ENCODE measurements at regions not wholly inside any gene's neighbourhood (a gene's known extent, or its start where the extent isn't known, plus 50 kb on each side); places are given as distances from the start of the nearest gene placed in this dataset.

DNA sequence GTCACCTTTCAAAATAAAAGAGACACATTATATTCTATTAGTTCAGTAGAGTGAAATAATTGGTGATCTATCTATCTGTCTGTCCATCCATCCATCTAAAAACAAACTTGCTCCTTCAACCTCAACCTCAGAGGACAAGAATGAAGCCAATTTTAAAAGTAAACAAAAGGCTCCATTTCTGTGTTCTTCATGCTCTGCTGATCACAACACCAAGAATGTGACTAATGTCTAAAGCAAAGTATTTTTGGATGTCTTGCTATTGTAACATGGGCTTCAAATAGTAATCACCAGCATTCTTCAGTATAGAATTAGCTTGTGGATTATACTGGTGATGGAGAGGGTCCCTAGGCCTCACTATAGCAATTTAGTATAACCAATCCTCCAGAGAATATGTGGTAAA is 1304.4 kb downstream of the MAT2B start:
- no peak for DNase-seq (ENCODE audit: low read depth in 2 of 2)

DNA sequence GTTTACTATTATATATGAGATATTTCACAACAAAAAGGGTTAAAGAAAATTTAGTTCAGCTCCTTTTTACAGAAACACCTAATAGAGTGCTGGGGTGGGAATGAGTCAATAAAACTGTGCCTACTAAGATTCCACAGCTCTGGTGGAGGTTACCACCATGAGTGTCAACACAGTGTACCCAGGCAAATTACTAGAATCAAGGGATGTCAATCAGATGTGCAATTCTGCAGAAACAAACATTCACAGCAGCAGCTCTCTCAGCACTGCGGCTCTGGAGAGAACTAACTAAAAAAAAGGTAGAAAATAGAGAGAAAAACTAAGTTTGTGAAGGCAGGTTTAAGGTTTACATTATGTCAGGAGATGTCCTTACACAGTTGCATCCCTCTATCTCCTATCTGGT is 1313.0 kb downstream of the MAT2B start:
- no peak for DNase-seq (ENCODE audit: low read depth in 2 of 2)

DNA sequence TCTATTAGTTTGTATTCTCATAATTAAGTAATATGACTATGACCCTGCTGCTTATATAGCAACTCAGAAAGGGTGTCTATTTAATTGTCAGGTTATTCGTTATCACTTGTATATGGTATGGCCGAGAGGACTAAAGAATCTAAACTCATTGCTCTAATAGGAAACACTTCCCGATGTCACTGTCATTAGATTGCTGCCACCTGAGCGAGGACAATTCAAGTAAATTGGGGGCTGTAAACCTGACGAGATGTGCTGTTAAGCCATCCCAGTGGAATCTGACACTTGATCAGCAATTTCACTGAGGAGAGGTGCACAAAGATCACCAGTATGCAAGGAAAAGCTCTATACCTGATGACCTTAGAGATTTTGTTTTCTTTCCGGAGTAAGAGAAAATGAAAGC is 1319.3 kb downstream of the MAT2B start:
- no peak for DNase-seq (ENCODE audit: low read depth in 2 of 2)

DNA sequence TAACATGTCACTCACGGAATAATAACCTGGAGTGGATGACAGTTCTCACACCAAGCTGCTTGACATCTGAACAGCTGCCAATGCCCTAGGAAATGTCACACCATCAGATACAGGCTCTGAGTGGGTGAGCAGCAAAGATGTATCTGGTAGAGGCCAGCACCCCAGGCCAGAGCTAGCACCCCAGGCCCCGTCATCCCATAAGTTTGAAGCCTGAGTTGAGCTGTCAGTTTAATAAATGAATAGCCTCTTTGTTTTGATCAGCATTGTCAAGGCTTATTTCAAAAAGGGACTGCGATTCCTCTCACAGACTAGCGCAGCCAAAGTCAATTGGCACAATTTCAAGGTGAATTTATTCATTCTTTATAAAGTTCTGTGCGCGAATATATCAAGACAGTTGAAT is 1327.1 kb downstream of the MAT2B start:
- no peak for DNase-seq (ENCODE audit: low read depth in 2 of 2)

DNA sequence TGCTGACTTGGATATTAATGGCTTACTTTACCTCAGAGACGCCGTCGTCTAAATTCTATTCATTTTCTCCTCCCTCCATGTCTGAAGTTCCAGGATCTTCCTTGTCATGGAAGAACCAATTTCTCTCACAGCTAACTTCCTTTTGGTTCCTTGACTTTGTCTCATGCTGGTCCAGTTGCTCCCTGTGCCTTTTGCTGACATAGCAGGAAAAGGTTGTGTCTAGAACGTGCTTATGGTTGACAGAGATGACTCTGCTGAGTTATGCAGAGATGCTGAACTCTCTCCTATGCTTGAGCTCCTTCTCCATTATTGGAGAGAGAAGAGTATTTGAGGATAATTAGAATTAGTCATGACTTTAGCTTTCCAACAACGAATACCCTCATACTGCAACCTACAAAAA is 1338.9 kb downstream of the MAT2B start:
- no peak for DNase-seq (ENCODE audit: low read depth in 2 of 2)

DNA sequence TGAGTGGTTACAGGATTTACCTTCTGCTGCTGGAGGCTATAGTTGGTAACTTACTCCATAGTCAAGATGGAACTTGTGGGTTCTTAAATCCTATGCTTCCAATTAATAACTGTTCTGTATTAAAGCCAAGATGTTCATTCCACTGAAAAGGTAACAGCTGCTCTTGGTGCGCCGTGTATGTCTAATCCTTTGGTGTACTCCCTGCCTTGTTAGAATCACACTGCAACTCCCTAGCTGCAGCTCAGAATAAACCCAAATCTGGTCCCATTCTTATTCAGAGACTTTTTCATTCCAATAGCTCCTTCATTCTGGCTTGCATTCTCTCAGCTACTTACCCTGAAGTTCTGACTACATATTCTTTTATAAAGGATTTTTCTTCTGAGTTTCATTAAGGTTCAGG is 1355.5 kb downstream of the MAT2B start:
- DNase-seq (ENCODE audit: low read depth in 2 of 2): no peak

DNA sequence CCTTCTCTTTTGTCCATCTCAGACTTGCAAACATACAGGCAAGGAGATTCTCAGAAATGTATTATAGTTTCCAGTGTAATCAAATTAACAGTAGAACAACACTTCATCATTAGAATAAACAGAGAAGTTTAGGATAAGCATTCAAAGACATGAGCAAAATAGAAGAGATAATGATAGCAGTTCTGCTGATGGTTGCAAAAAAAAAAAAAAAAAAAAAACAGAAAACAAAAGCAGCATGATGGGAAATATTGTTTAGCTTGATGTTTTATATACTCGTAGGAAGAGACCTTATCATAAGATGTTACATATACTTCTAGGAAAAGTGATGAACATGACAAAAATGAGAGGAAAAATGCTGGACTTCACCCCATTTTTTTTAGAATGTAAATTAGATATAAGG is 1356.2 kb downstream of the MAT2B start:
- DNase-seq (ENCODE audit: low read depth in 2 of 2): no peak

DNA sequence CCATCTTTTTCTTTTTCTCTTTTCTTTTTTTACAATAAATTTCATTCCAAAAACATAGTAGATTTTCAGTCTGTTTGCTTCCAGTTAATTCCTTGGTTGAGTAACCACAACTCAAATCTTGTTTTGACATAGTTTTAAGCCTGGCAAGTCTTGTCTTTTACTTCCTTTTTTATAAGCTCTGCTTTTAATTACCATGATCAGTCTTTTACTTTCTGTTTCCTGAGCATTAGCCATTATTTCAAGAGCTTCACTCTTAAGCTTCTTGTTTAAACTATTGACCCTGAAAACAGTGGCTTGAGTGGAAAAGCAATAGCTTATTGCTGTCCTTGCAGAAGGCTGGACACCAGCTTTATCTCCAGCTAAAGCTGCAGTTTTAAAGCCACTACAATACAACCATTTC is 1363.3 kb downstream of the MAT2B start:
- DNase-seq (ENCODE audit: low read depth in 2 of 2): no peak

DNA sequence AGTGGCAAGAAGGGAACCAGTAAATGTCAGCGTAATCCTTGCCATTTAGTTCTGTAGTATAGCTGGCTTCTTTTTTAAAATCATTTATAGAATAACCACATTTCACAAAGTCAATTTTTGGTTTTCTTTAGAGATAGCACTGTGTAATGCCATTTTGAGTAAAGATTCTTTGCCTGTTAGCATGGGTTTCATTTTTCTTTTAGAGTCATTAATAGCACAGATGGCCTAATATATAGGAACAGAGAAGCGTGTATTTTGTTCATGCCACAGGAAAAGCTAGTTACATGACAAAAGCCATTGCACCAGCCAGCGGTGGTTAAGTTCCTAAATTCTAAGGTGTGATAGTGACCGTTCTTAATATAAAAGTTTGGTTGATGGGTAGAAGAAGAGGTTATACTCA is 1363.9 kb downstream of the MAT2B start:
- DNase-seq (ENCODE audit: low read depth in 2 of 2): no peak

DNA sequence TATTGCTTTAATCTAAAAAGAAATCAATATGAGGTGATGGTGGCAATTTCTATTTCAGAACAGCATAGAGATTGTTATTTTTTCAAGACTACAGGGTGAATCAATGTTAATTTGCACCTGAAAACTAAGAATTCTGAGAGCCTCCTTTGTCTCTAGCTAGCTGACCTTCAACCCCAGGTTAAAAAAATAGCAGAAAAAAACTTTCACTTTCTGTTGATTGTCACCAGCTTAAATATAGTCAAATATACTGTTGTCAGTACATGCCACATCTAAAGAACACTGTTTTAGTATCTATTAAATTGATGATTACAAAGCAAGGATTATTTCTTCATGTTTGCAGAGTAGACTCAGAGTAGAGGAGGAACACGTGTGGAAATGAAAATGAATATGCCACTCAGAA is 1371.4 kb downstream of the MAT2B start:
- no peak for DNase-seq (ENCODE audit: low read depth in 2 of 2)

DNA sequence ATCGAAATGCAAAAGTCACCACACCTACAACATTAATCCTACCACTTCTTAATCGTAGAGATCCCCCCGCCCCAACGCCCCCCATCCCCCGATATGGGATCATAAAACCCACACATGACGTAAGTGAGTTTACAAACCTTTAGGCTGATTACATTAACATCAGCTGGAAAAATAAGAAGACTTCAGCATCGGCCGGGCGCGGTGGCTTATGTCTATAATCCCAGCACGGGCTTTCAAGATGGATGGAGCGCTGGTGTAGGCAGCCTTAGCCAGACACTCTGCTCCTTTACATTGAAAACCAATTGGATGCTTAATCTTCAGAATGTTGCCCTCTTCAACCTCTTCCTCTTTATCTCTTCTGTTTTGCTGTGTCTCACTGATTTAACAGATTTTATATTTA is 1376.0 kb downstream of the MAT2B start:
- no peak for DNase-seq (ENCODE audit: low read depth in 2 of 2)

DNA sequence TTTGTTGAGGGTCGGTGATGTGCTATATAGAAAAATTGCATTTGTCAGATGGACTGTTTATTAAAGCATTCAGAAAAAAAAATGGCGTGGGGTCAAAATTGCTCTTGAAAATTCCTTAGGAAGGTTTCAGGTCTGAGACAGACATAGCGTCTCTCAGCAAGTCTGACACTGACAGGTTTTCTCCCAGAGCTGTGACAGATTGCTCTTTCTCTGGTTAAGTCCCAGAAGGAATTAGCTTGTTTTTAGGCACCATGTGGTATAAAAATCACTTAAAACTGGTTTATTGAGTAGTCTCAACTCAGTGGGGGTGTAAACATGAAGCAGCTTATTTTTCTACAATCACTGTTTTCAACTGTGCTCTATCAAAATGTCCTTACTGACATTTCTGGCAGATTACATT is 1379.8 kb downstream of the MAT2B start:
- no peak for DNase-seq (ENCODE audit: low read depth in 2 of 2)

DNA sequence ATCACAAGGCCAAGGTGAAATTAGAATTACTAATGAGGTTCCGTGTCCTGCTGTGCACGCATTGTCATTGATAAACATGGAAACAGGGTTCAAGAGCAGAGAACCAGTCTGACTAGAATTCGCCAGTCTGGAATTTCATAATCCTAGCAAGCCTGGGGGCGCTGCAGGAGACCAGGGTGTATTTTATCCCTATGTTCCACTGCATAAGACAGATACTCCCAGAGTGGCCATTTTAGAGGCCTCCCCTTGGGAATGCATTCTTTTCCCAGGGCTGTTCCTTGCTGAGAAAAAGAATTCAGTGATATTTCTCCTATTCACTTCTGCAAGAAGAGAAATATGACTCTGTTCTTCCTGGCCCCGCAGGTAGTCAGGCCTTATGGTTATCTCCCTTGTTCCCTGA is 1387.7 kb downstream of the MAT2B start:
- no peak for DNase-seq (ENCODE audit: low read depth in 2 of 2)

DNA sequence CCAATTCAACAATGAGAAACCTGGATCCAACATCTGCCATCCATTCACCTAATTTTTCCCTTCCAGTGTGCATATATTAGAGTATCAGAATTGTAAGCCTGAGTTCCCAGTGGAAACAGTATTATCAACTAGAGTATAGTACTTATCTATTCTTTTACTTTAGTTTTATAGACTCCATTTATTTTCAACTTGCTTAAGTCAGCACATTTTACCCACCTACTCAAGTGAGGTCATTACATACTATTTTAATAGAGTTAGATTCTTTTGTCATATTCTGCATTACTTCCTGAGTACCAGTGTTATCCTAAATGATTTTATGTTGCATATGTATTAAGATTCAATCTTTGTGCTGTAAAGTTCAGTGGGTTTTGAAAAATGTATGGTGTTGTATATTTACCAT is 1393.3 kb downstream of the MAT2B start:
- DNase-seq (ENCODE audit: low read depth in 2 of 2): no peak

DNA sequence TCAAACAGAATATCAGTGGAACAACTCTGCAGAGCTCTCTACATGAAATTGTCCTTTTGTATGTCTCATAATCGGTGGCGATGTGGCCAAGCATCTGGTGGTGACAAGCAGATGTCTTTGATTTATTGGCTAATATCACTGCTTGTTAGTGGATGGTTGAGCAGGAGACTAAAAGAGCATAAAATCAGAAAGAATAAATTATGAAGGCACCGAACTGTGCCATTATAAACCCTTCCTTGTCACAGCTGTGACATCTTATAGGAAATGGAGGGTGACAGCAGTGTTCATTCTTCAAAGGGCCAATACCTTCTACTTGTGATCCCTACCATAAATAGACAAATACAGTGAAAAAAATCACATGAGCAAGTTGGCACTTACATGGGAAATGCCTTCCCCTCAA is 1404.3 kb downstream of the MAT2B start:
- DNase-seq (ENCODE audit: low read depth in 2 of 2): no peak

DNA sequence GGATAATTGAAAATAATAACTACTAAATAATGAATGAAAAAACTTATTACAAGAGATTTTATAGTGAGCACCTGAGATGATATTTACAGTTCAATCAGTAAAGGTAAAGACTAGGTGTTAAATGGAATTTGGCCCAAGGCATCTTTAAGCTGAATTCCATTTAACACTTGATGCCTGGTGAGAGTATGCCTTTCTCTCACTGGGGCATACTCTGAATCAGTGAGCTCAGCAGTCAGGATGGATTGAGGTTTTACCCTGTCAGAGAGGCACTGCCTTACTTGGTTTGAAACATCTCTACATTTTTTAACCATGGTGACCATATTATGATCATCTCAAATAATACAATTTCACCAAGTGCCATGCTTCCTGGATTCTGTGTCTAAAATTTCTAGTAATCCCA is 1416.3 kb downstream of the MAT2B start:
- DNase-seq (ENCODE audit: low read depth in 2 of 2): no peak

DNA sequence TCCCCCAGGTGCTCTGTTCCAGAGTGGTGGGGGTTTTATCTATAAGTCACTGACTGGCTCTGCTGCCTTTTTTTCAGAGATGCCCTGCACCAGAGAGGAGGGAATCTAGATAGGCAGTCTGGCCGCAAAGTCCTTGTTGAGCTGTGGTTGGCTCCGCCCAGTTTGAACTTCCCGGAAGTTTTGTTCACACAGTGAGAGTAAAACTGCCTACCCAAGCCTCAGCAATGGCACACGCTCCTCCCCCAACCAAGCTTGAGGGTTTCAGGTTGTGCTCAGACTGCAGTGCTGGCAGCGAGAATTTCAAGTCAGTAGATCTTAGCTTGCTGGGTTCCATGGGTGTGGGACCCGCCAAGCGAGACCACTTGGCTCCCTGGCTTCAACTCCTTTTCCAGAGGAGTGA is 1428.6 kb downstream of the MAT2B start:
- no peak for DNase-seq (ENCODE audit: low read depth in 2 of 2)

DNA sequence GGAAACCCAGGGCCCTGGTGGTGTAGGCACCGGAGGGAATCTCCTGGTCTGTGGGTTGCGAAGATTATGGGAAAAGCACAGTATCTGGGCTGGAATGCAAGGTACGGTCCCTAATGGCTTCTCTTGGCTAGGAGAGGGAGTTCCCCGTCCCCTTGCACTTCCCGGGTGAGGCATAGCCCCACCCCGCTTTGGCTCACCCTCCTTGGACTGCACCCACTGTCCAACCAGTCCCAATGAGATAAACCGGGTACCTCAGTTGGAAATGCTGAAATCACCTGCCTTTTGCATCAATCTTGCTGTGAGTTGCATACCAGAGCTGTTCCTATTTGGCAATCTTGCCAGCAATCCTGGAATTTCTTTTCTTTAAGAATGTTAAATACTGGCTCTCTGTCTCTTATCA is 1429.1 kb downstream of the MAT2B start:
- no peak for DNase-seq (ENCODE audit: low read depth in 2 of 2)

DNA sequence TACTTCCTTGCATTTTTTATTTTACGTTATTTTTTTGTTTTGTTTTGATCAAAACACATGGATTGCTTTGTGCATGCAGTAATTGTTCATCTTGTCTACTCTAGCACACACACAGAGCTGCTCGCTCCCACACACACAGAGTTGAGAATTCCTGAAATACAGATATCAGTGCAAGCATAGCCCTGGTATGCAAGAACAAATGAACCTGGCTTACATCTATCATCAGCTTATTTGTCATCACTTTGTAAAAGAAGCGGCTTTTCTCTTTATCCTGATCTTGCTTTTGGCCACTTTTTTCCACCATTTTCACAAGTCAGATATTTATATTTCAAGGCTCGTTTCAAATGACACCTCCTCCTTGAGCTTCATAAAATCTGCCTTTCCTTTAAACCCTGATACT is 1435.7 kb downstream of the MAT2B start:
- no peak for DNase-seq (ENCODE audit: low read depth in 2 of 2)

DNA sequence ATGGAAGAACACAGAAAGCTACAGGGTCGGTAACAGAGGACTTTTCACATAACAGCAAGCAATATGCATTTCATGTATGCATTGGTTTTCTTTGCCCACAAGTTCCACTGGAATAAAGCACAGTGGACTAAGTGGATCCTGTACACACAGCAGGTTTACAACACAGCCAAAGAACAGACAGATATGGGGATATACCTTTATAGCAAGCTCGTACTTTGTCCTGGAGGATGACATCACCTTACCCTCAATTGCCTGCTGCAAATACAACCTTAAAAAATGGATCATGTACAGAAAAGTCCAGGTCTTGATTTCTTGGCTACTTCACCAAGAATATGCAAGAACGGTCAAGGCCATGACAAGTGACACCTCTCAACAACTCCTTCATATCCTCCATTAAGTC is 1445.5 kb downstream of the MAT2B start:
- DNase-seq (ENCODE audit: low read depth in 2 of 2): no peak

DNA sequence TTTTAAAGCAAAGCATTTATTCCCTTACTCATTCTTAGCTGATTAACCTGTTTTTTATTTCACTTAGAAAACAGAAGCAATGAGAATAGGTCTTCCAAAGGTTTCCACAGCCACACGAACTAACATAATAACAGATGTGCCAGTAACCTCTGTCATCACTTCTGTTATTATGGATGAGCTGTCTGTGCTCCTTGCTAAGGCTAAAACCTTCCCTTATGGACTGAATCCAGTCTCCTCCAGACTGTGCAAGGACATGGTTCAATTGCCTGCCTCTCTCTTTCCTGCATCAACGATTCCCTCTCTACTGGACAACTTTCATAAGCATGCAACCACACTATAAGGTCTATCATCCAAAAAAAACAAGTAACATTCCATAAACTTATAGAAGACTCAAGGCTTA is 1446.2 kb downstream of the MAT2B start:
- DNase-seq (ENCODE audit: low read depth in 2 of 2): no peak

DNA sequence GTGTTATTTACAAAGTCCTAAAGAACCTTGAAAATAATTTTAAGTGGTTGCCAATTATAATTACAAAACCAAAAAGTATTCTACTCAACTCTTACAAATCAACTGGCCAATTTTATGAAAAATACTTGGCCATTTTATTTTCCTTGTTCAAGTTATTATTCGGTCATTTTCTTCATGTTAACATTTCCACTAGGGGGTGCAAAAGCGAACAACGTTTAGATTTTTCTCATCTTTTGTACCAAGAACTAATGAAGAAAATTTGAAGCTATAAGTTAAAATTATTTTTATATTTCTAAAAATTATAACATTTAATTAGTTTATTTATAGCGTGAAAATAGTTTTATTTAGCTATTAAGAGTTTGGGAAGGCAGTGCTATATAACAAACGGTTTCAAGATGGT is 1453.3 kb downstream of the MAT2B start:
- DNase-seq (ENCODE audit: low read depth in 2 of 2): no peak

DNA sequence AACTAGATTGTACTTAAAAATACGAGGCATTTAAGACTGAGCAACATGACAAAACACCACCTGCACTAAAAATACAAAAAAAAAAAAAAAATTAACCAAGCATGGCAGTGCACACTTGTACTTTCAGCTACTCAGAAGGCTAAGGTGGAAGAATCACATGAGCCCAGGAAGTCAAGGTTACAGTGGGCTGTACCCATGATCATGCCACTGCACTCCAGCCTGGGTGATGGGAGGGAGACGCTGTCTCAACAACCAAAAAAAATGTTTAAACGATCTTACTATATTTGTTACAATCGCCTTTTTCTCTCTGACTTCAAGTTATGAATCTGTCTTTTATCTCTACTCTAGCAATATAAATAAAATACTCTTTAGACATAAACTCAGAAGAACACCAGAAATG is 1454.3 kb downstream of the MAT2B start:
- DNase-seq (ENCODE audit: low read depth in 2 of 2): no peak

DNA sequence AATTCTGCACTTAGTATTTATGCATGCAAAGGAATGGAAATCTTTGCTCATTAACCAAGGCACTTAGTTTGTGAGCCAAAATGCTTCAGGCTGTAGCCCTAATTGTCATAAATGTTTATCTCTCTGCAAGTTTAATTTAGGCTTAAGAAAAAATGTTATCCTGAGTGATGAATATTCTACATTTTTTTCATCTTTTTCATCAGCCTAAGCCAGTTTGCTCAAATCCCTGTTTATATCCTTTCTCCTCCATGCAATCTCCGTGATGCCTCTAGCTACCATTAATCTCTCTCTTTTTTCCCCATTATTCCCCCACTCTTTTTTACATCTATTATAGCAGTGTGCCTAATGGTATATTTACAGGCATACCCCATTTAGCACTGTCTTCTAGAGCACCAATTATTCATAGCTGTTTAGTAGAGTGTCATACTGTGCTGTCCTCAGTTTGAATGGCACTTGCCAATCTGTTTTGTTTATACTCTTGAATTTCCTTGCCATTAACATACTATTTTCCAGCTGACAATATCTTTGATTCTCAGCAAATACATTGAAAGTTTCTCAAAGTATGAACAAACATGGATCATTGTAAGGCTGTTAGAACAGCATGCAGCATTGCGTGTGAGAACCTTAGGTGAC is 1457.0 kb downstream of the MAT2B start:
- no peak for DNase-seq (ENCODE audit: low read depth in 2 of 2)

DNA sequence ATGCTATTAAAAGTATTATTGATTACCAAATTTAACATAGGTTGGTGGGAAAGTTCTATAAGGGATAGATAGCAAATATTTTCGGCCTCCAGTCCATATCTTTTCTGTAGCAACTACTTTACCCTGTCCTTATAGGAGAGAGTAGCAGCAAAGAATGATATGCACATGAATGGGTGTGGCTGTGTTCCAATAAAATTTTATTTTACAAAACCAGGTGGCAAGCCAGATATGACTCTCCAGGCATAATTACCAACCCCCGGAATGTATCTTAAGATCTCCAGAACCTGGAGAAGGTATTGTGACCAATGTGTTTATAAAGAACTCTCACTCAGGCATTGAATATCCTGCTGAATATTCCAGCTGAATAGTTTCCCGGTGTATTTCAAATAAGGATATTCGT is 1461.2 kb downstream of the MAT2B start:
- no peak for DNase-seq (ENCODE audit: low read depth in 2 of 2)

All from activated CD4-positive, alpha-beta T cell treated with anti-CD3 and anti-CD28 coated beads for 24 hours (primary cell).